A549 (cell line): ENCODE measurements at regions not wholly inside any gene's neighbourhood (a gene's known extent, or its start where the extent isn't known, plus 50 kb on each side); places are given as distances from the start of the nearest gene placed in this dataset.

Experiments
- ATAC-seq, 2 experiments: fragments of 200-7000 bp in 1 of 2; fragments of >200 bp in 1 of 2; cut with Nextera tagmentation in 1 of 2; cut with Tn5 transposase in 1 of 2; 3 replicates each; pipeline versions ENCODE4 v1.8.0 to v1.9.1; 2018 to 2020; ENCODE audit warnings: mild to moderate bottlenecking in 1 of 2, moderate library complexity in 1 of 2
- CTCF ChIA-PET: fragments of 300-600 bp; sonication (Branson Sonifier 250); formaldehyde crosslinking; extraction: SDS; loops from one replicate; lab custom pipeline; 2021; ENCODE audit warnings: antibody characterized with exemption, inconsistent platforms; lab: Yijun Ruan, JAX
- POLR2A ChIA-PET: fragments of 350-600 bp; formaldehyde crosslinking; extraction: SDS; loops from one replicate; lab custom pipeline; 2021; ENCODE audit warnings: antibody characterized with exemption, inconsistent platforms; lab: Yijun Ruan, JAX
- DNase-seq, 2 experiments: peaks; one replicate each; pipeline versions ENCODE4 v3.0.0 to v3.0.0-alpha.2; 2011 to 2016; ENCODE audit warnings: low read depth in 1 of 2, low spot score in 1 of 2
- FAIRE-seq: peaks from 2 replicates; lab custom pipeline; 2011; peaks lifted over from hg19 to GRCh38; lab: Jason Lieb, UNC
- H3K27ac ChIP-seq, 2 experiments: fragments of >200 bp; sonication (Bioruptor Twin); formaldehyde crosslinking; 3 replicates each; pipeline ENCODE4 v1.5.1; 2016 to 2017
- H3K4me1 ChIP-seq: fragments of >200 bp; sonication (Bioruptor Twin); formaldehyde crosslinking; 3 replicates; pipeline ENCODE4 v1.6.1; 2016
- H3K4me2 ChIP-seq: fragments of >200 bp; sonication (Bioruptor Twin); formaldehyde crosslinking; 3 replicates; pipeline ENCODE4 v1.6.1; 2016
- H3K4me3 ChIP-seq: fragments of >200 bp; sonication (Bioruptor Twin); formaldehyde crosslinking; 3 replicates; pipeline ENCODE4 v1.5.1; 2016
- H3K9me3 ChIP-seq: fragments of >200 bp; sonication (Bioruptor Twin); formaldehyde crosslinking; 3 replicates; pipeline ENCODE4 v1.6.1; 2016
- BHLHE40 ChIP-seq: IDR thresholded peaks from 2 replicates; pipeline ENCODE4 v1.6.1; 2012; ENCODE audit warnings: low read depth, low read length, inconsistent platforms
- CBX2 ChIP-seq: fragments of 200-600 bp; sonication (generic); IDR thresholded peaks from 2 replicates; pipeline ENCODE4 v1.6.1; 2016; ENCODE audit warnings: low read depth, mild to moderate bottlenecking, borderline replicate concordance
- CBX8 ChIP-seq: fragments of 200-600 bp; sonication (generic); IDR thresholded peaks from 2 replicates; pipeline ENCODE4 v1.6.1; 2016
- CHD2 ChIP-seq: fragments of 150-350 bp; IDR thresholded peaks from 2 replicates; pipeline ENCODE4 v1.6.1; 2014; ENCODE audit warnings: low read length; ENCODE audit not compliant: partially characterized antibody
- CTCF ChIP-seq: fragments of >200 bp; sonication (Bioruptor Twin); formaldehyde crosslinking; IDR thresholded peaks from 3 replicates; pipeline ENCODE4 v1.5.1; 2016
- FOSB ChIP-seq: fragments of 250-450 bp; sonication (Bioruptor Pico); IDR thresholded peaks from 2 replicates; pipeline ENCODE4 v1.5.0; 2020; ENCODE audit warnings: mild to moderate bottlenecking, moderate library complexity
- GATA3 ChIP-seq: IDR thresholded peaks from 2 replicates; pipeline ENCODE4 v1.6.1; 2012; ENCODE audit warnings: borderline replicate concordance
- HDAC2 ChIP-seq: fragments of 200-600 bp; sonication (generic); IDR thresholded peaks from 2 replicates; pipeline ENCODE4 v1.6.1; 2016
- HEYL ChIP-seq: fragments of 250-450 bp; sonication (Bioruptor Pico); IDR thresholded peaks from 2 replicates; pipeline ENCODE4 v1.8.0; 2021; ENCODE audit warnings: mild to moderate bottlenecking, moderate library complexity
- JUN ChIP-seq, 2 experiments: fragments of >200 bp; sonication (Bioruptor Twin); formaldehyde crosslinking; IDR thresholded peaks; 2 replicates in 1 of 2; 3 replicates in 1 of 2; pipeline ENCODE4 v1.6.1; 2016 to 2017
- KDM5A ChIP-seq: fragments of 200-600 bp; sonication (generic); IDR thresholded peaks from 2 replicates; pipeline ENCODE4 v1.6.1; 2016; ENCODE audit warnings: antibody characterized with exemption, mild to moderate bottlenecking
- MAFK ChIP-seq: fragments of 450-650 bp; IDR thresholded peaks from 2 replicates; pipeline ENCODE4 v1.6.1; 2014; ENCODE audit not compliant: partially characterized antibody
- NFE2L2 ChIP-seq: fragments of 150-350 bp; conservative IDR thresholded peaks from 2 replicates; pipeline ENCODE4 v1.6.1; 2014; ENCODE audit warnings: low read length
- RCOR1 ChIP-seq: fragments of 150-350 bp; IDR thresholded peaks from 2 replicates; pipeline ENCODE4 v1.6.1; 2014; ENCODE audit warnings: antibody characterized with exemption, low read length, low read depth
- RFX5 ChIP-seq: fragments of 450-650 bp; IDR thresholded peaks from 2 replicates; pipeline ENCODE4 v1.7.1; 2014; ENCODE audit warnings: antibody characterized with exemption, mild to moderate bottlenecking, moderate library complexity
- SREBF2 ChIP-seq: fragments of 450-650 bp; IDR thresholded peaks from 2 replicates; pipeline ENCODE4 v1.6.1; 2014; ENCODE audit warnings: mild to moderate bottlenecking, moderate library complexity
- ZFP36 ChIP-seq: fragments of 450-650 bp; IDR thresholded peaks from 2 replicates; pipeline ENCODE4 v1.6.1; 2014; ENCODE audit warnings: borderline replicate concordance; ENCODE audit not compliant: partially characterized antibody
- ZSCAN20 ChIP-seq: fragments of 250-450 bp; sonication (Bioruptor Pico); IDR thresholded peaks from 2 replicates; pipeline ENCODE4 v1.8.0; 2022; ENCODE audit warnings: mild to moderate bottlenecking, moderate library complexity
- WGBS: methylation state at CpG from one replicate; pipeline ENCODE4 v1.1.6; 2017; ENCODE audit errors: missing lambda C conversion rate; 5-methylcytosine and 5-hydroxymethylcytosine counted together
- TF ChIP-seq, protein P1 (sequence below): fragments of >200 bp; sonication (Bioruptor Twin); formaldehyde crosslinking; IDR thresholded peaks from 2 replicates; pipeline ENCODE4 v1.6.1; 2016
- TF ChIP-seq, protein P2 (sequence below): IDR thresholded peaks from 2 replicates; pipeline ENCODE4 v1.6.1; 2012

- CTCF ChIA-PET, result no interaction called here
- no peak overlapping the region for H3K4me2 ChIP-seq
- H3K4me3 ChIP-seq, result no peak overlapping the region
- no peak for DNase-seq
- POLR2A ChIA-PET, result no interaction called here
- TF ChIP-seq MAFK, result no peak
- no peak for TF ChIP-seq CBX2
- no peak for TF ChIP-seq ZFP36
- no peak for TF ChIP-seq GATA3
- TF ChIP-seq CBX8, result no peak
- TF ChIP-seq, protein P1, sequence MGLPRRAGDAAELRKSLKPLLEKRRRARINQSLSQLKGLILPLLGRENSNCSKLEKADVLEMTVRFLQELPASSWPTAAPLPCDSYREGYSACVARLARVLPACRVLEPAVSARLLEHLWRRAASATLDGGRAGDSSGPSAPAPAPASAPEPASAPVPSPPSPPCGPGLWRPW, result no peak
- no peak for TF ChIP-seq NFE2L2
- TF ChIP-seq FOSB (CRISPR knock-in tag), result no peak
- H3K27ac ChIP-seq, result no peak overlapping the region
- FAIRE-seq, result no peak
- 0% methylated on average over 1 of the region's 1 CpG for WGBS
- no peaks in the 10 kb centered on the region for H3K9me3 ChIP-seq
- ATAC-seq, result no peak
- H3K4me1 ChIP-seq, result no peaks in the 10 kb centered on the region
Observed at GRCh38 chr5:90142541-90142940, 267.0 kb downstream of the CETN3 start.

GRCh38 chr5:90141984-90142383 is 267.6 kb downstream of the CETN3 start:
- Histone ChIP-seq H3K4me1 (no peaks in the 10 kb centered on the region), H3K27ac (no peak overlapping the region), H3K9me3 (no peaks in the 10 kb centered on the region), H3K4me2 (no peak overlapping the region), H3K4me3 (no peak overlapping the region)
- 44% methylated on average over 3 of the region's 3 CpGs for WGBS
- no peak for DNase-seq
- no peak for FAIRE-seq
- ChIA-PET CTCF (no interaction called here), POLR2A (no interaction called here)
- TF ChIP-seq HDAC2 (no peak), HEYL (CRISPR knock-in tag) (no peak), BHLHE40 (no peak), SREBF2 (no peak), FOSB (CRISPR knock-in tag) (no peak), CHD2 (no peak)
- TF ChIP-seq, all 56 proteins: peak for 0
- ATAC-seq, result no peak

- Histone ChIP-seq H3K27ac (no peak overlapping the region), H3K4me1 (no peaks in the 10 kb centered on the region), H3K4me2 (no peak overlapping the region), H3K9me3 (no peaks in the 10 kb centered on the region), H3K4me3 (no peak overlapping the region)
- DNase-seq, result no peak
- TF ChIP-seq, protein P2, sequence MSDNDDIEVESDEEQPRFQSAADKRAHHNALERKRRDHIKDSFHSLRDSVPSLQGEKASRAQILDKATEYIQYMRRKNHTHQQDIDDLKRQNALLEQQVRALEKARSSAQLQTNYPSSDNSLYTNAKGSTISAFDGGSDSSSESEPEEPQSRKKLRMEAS, result no peak
- no peak for TF ChIP-seq RFX5
- TF ChIP-seq KDM5A, result no peak
- TF ChIP-seq CHD2, result no peak
- TF ChIP-seq CTCF, result no peak
- TF ChIP-seq, protein P1, result no peak
- TF ChIP-seq JUN (IDR thresholded peaks at IDR 0.05), result no peak
- no peak for TF ChIP-seq ZSCAN20 (CRISPR knock-in tag)
- TF ChIP-seq RCOR1, result no peak
- CTCF ChIA-PET, result no interaction called here
- WGBS, result 0% methylated on average over 6 of the region's 10 CpGs
- POLR2A ChIA-PET, result no interaction called here
- no peak for FAIRE-seq
- no peak for ATAC-seq
Observed at GRCh38 chr5:90136952-90137528, 272.5 kb downstream of the CETN3 start.
